ENCODE measurements at regions not wholly inside any gene's neighbourhood (a gene's known extent, or its start where the extent isn't known, plus 50 kb on each side); places are given as distances from the start of the nearest gene placed in this dataset.
A peak's percentile ranks its signal among the peaks of the same experiment; 100 is the strongest.

DNA sequence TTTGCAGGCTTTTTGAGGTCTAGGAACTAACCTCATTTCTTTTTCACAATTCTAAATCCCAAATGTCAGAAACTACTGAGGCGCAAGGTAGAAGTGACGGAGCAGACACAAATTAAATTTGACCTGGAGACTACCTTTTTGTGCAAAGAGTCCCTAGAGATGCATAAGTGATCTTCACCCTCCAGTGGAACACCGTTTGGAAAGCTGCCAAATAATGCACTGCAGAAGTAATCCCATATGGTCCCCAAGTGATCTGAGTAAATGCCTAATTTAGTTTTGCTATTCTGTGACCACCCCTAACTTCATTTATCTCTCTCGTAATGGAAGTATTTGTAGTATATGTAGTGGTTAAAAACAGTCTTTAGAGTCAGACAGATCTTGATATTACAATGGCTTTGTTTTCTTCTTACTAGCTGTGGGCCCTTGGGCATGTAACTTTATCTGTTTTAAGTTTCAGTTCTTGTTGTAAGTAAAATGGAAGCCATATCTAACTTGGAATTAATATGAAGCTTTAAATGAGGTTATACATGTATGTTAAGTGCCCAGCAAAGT is 70.4 kb upstream of the IPO9 start:
- TF ChIP-seq, protein P1, sequence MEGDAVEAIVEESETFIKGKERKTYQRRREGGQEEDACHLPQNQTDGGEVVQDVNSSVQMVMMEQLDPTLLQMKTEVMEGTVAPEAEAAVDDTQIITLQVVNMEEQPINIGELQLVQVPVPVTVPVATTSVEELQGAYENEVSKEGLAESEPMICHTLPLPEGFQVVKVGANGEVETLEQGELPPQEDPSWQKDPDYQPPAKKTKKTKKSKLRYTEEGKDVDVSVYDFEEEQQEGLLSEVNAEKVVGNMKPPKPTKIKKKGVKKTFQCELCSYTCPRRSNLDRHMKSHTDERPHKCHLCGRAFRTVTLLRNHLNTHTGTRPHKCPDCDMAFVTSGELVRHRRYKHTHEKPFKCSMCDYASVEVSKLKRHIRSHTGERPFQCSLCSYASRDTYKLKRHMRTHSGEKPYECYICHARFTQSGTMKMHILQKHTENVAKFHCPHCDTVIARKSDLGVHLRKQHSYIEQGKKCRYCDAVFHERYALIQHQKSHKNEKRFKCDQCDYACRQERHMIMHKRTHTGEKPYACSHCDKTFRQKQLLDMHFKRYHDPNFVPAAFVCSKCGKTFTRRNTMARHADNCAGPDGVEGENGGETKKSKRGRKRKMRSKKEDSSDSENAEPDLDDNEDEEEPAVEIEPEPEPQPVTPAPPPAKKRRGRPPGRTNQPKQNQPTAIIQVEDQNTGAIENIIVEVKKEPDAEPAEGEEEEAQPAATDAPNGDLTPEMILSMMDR (conservative IDR thresholded peaks at IDR 0.05; ENCODE audit: low read depth, low read length) = no peak
- peaks cover 100% of the 10 kb centered on the region for H3K4me1 ChIP-seq (ENCODE audit: low read depth, poor library complexity, severe bottlenecking)
- no peaks in the 10 kb centered on the region for H3K36me3 ChIP-seq (ENCODE audit: insufficient read depth)
- peak overlapping the region; percentile 71; the same call in 1 of the 2 replicates for H3K27ac ChIP-seq
- no peaks in the 10 kb centered on the region for H3K27me3 ChIP-seq (ENCODE audit: insufficient read depth, low read depth)
- peak overlapping the region; percentile 79 for H3K4me2 ChIP-seq
- no peaks in the 10 kb centered on the region for H3K79me2 ChIP-seq (ENCODE audit: insufficient read depth, low read depth)
- H3K9ac ChIP-seq = no peak overlapping the region
- no peak overlapping the region for H2AFZ ChIP-seq (ENCODE audit: low read depth)
- H3K4me3 ChIP-seq (IDR thresholded peaks at IDR 0.05; ENCODE audit: insufficient read depth, low read depth, low read length) = no peak overlapping the region
- H4K20me1 ChIP-seq (ENCODE audit: insufficient read depth) = no peaks in the 10 kb centered on the region

DNA sequence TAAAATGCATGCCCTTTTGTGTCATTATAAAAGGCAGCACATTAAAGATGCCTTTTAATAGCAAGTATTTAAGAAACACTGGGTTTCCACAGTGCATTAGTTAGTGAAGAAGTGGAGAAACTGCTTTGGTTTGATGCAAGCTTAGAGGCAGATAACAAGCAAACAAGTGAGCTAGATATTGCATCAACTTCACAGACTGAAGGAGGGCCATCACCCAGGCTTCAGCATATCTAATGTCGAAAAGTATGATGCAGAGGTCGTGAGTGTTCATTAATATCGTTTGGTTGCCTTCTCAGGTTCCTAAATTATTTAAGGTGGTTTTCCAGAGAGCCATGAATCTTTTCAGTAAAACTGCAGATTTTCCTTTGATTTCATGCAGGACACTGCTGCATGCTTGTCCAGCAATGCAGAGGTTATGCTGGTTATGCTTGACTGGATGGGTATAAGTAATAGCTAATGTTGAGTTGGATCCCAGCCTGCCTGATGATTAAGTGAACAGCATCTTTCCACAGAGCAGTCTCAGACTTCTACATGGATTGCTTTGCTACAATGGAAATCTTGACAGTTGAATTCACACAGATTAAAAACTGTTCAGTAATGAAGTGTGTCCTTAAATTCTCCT is 69.7 kb upstream of the IPO9 start:
- H4K20me1 ChIP-seq (ENCODE audit: insufficient read depth) = no peaks in the 10 kb centered on the region
- TF ChIP-seq, protein P1 (conservative IDR thresholded peaks at IDR 0.05; ENCODE audit: low read depth, low read length) = no peak
- H3K27ac ChIP-seq = peak overlapping the region; percentile 71; the same call in 1 of the 2 replicates
- H3K9ac ChIP-seq = no peak overlapping the region
- no peaks in the 10 kb centered on the region for H3K27me3 ChIP-seq (ENCODE audit: insufficient read depth, low read depth)
- no peaks in the 10 kb centered on the region for H3K36me3 ChIP-seq (ENCODE audit: insufficient read depth)
- peaks cover 100% of the 10 kb centered on the region for H3K4me1 ChIP-seq (ENCODE audit: low read depth, poor library complexity, severe bottlenecking)
- H3K79me2 ChIP-seq (ENCODE audit: insufficient read depth, low read depth) = no peaks in the 10 kb centered on the region
- no peak overlapping the region for H2AFZ ChIP-seq (ENCODE audit: low read depth)
- peak overlapping the region; percentile 79 for H3K4me2 ChIP-seq
- no peak overlapping the region for H3K4me3 ChIP-seq (IDR thresholded peaks at IDR 0.05; ENCODE audit: insufficient read depth, low read depth, low read length)

DNA sequence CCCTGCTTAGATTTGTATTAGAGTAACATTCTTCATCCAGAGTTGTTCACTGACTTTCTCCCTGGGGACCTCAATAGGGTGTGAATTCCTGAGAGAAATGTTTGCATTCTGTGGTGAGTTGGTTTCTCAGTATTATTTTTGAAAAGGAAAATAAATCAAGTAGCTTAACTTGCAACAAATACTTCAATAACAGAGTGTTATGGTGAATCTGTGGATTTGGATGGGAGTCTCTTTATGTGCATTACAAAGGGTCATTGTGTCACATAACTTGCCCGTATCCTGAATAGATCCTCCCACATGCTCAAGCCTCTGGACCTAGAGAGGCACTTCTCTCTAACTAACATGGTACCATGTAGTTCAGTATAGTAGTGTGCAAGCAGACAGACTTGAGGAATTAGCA is 68.4 kb upstream of the IPO9 start:
- no peaks in the 10 kb centered on the region for H3K36me3 ChIP-seq (ENCODE audit: insufficient read depth)
- no peak overlapping the region for H3K9ac ChIP-seq
- H3K4me3 ChIP-seq (IDR thresholded peaks at IDR 0.05; ENCODE audit: insufficient read depth, low read depth, low read length) = no peak overlapping the region
- peaks cover 100% of the 10 kb centered on the region for H3K4me1 ChIP-seq (ENCODE audit: low read depth, poor library complexity, severe bottlenecking)
- peak overlapping the region; percentile 97 for H3K4me2 ChIP-seq
- H4K20me1 ChIP-seq (ENCODE audit: insufficient read depth) = no peaks in the 10 kb centered on the region
- peak overlapping the region; percentile 93; the same call in 1 of the 2 replicates for H3K27ac ChIP-seq
- H2AFZ ChIP-seq (ENCODE audit: low read depth) = no peak overlapping the region
- H3K27me3 ChIP-seq (ENCODE audit: insufficient read depth, low read depth) = no peaks in the 10 kb centered on the region
- H3K79me2 ChIP-seq (ENCODE audit: insufficient read depth, low read depth) = no peaks in the 10 kb centered on the region
- TF ChIP-seq, protein P1 (conservative IDR thresholded peaks at IDR 0.05; ENCODE audit: low read depth, low read length) = no peak

DNA sequence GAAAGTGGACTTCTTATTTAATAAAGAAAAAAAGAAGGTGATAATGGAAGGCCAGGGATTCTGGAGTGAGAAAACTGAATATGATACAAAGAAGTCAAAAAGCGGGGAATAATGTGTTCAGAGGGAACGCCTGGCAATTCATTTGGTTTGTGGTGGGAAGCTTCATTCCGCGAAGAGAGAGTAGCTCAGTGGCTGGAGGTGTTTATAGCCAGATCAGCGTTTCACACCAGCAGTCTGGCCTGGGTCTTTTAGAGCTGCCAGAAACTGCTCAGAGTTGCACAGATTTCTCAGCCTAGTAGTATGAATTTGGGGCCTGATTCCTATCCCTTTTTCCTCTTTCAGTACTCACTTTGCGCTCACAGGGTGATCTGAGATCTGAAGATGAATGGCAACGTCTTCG is 67.8 kb upstream of the IPO9 start:
- no peak overlapping the region for H2AFZ ChIP-seq (ENCODE audit: low read depth)
- no peaks in the 10 kb centered on the region for H3K27me3 ChIP-seq (ENCODE audit: insufficient read depth, low read depth)
- H3K27ac ChIP-seq = peak overlapping the region; percentile 93; the same call in 1 of the 2 replicates
- H3K4me1 ChIP-seq (ENCODE audit: low read depth, poor library complexity, severe bottlenecking) = peaks cover 100% of the 10 kb centered on the region
- H3K9ac ChIP-seq = no peak overlapping the region
- H3K4me3 ChIP-seq (IDR thresholded peaks at IDR 0.05; ENCODE audit: insufficient read depth, low read depth, low read length) = no peak overlapping the region
- H3K79me2 ChIP-seq (ENCODE audit: insufficient read depth, low read depth) = no peaks in the 10 kb centered on the region
- no peaks in the 10 kb centered on the region for H4K20me1 ChIP-seq (ENCODE audit: insufficient read depth)
- no peaks in the 10 kb centered on the region for H3K36me3 ChIP-seq (ENCODE audit: insufficient read depth)
- TF ChIP-seq, protein P1 (conservative IDR thresholded peaks at IDR 0.05; ENCODE audit: low read depth, low read length) = no peak
- H3K4me2 ChIP-seq = peak overlapping the region; percentile 97
